ENCODE measurements at regions not wholly inside any gene's neighbourhood (a gene's known extent, or its start where the extent isn't known, plus 50 kb on each side); places are given as distances from the start of the nearest gene placed in this dataset.

GRCh38 chr2:187991389-187991788, 300.3 kb upstream of the GULP1 start (continued):
- no peak for TF ChIP-seq HNF4A (conservative IDR thresholded peaks at IDR 0.05)
- no peak for TF ChIP-seq NR2F2 (IDR thresholded peaks at IDR 0.05)
- no peak for TF ChIP-seq TAF1 (conservative IDR thresholded peaks at IDR 0.05)

DNA sequence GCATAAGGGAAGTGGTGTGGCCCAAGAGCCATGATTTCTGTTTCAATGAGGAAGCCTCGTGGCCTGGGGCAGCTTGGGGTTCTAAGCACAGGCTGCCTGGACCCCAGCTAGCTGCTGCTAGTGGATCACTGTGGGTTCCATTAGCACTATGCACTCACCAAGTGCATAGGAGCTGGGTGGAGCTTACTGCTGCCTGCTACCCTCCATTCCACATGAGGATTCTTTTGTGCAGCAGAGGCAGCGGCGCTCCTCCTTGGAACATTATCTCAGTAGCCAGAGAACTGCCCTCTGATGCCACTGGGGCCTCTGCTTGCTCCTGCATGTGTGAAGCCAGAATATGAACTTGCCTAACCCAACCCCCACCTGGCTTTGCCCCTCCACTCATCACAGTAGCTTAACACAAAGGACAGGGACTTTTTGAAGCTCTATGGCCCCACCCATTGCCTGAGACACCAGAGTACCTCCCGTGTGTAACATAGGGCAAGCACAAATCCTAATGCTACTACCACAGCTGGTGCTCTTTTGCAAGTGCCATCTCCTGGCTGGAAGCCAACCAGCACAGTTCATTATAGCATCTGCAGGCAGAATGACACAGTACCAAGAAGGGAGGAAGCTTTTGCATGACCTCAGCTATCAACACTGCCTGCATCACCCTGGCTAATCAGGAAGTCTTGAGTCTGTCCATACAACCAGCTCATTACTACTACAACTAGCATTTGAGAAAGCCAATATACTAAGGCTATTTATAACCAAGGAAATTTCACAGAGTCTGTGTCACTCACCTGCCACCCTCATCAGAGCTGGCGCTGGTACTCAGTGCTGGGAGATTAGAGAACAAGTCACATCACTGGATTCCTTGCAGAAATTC, 297.0 kb upstream of the GULP1 start:
- Histone ChIP-seq H3K27me3 (ENCODE audit: control insufficient read depth in 4 of 4, insufficient read depth in 4 of 4, low read length in 3 of 4) (no peaks in the 10 kb centered on the region), H3K27ac (ENCODE audit: low read depth in 1 of 2, low read length in 2 of 2) (no peak overlapping the region), H3K4me3 (ENCODE audit: low read depth in 1 of 3, low read length in 3 of 3) (no peak overlapping the region), H3K9me3 (ENCODE audit: control insufficient read depth in 4 of 4, low read length in 3 of 4) (no peaks in the 10 kb centered on the region), H3K4me1 (ENCODE audit: control insufficient read depth in 4 of 4, insufficient read depth in 4 of 4, low read length in 3 of 4) (no peaks in the 10 kb centered on the region), H3K9ac (ENCODE audit: low read depth in 1 of 2, low read length in 2 of 2) (no peak overlapping the region), H3K36me3 (ENCODE audit: control insufficient read depth in 4 of 4, insufficient read depth in 3 of 4, low read depth in 1 of 4, low read length in 3 of 4) (no peaks in the 10 kb centered on the region)
- DNase-seq (ENCODE audit: low spot score) = no peak
- WGBS = 72% methylated on average over 5 of the region's 5 CpGs
- no peak for TF ChIP-seq REST (IDR thresholded peaks at IDR 0.05)

GRCh38 chr2:187995556-187995955, 296.1 kb upstream of the GULP1 start:
- DNase-seq (ENCODE audit: low spot score) = no peak
- Histone ChIP-seq H3K4me3 (ENCODE audit: low read depth in 1 of 3, low read length in 3 of 3) (no peak overlapping the region), H3K27me3 (ENCODE audit: control insufficient read depth in 4 of 4, insufficient read depth in 4 of 4, low read length in 3 of 4) (no peaks in the 10 kb centered on the region), H3K4me1 (ENCODE audit: control insufficient read depth in 4 of 4, insufficient read depth in 4 of 4, low read length in 3 of 4) (no peaks in the 10 kb centered on the region), H3K9me3 (ENCODE audit: control insufficient read depth in 4 of 4, low read length in 3 of 4) (no peaks in the 10 kb centered on the region), H3K9ac (ENCODE audit: low read depth in 1 of 2, low read length in 2 of 2) (no peak overlapping the region), H3K27ac (ENCODE audit: low read depth in 1 of 2, low read length in 2 of 2) (no peak overlapping the region), H3K36me3 (ENCODE audit: control insufficient read depth in 4 of 4, insufficient read depth in 3 of 4, low read depth in 1 of 4, low read length in 3 of 4) (no peaks in the 10 kb centered on the region)
- 86% methylated on average over 6 of the region's 6 CpGs for WGBS
- TF ChIP-seq NR2F2 (IDR thresholded peaks at IDR 0.05) = no peak
- TF ChIP-seq HNF4A (conservative IDR thresholded peaks at IDR 0.05) = no peak
- TF ChIP-seq, protein P1, sequence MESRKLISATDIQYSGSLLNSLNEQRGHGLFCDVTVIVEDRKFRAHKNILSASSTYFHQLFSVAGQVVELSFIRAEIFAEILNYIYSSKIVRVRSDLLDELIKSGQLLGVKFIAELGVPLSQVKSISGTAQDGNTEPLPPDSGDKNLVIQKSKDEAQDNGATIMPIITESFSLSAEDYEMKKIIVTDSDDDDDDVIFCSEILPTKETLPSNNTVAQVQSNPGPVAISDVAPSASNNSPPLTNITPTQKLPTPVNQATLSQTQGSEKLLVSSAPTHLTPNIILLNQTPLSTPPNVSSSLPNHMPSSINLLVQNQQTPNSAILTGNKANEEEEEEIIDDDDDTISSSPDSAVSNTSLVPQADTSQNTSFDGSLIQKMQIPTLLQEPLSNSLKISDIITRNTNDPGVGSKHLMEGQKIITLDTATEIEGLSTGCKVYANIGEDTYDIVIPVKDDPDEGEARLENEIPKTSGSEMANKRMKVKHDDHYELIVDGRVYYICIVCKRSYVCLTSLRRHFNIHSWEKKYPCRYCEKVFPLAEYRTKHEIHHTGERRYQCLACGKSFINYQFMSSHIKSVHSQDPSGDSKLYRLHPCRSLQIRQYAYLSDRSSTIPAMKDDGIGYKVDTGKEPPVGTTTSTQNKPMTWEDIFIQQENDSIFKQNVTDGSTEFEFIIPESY (IDR thresholded peaks at IDR 0.05) = no peak
- no peak for TF ChIP-seq EGR1 (IDR thresholded peaks at IDR 0.05; ENCODE audit: low read depth in 2 of 2)
- no peak for TF ChIP-seq RAD21 (IDR thresholded peaks at IDR 0.05)
- TF ChIP-seq YY1 (IDR thresholded peaks at IDR 0.05) = no peak
- TF ChIP-seq FOXA1 (IDR thresholded peaks at IDR 0.05) = no peak
- no peak for TF ChIP-seq SP1 (IDR thresholded peaks at IDR 0.05)
- no peak for TF ChIP-seq JUND (IDR thresholded peaks at IDR 0.05)
- TF ChIP-seq HNF4G (IDR thresholded peaks at IDR 0.05) = no peak
- no peak for TF ChIP-seq GABPA (IDR thresholded peaks at IDR 0.05 in 1 of 2, conservative IDR thresholded peaks at IDR 0.05 in 1 of 2)
- TF ChIP-seq REST (IDR thresholded peaks at IDR 0.05) = no peak
- no peak for TF ChIP-seq ATF3 (IDR thresholded peaks at IDR 0.05)
- no peak for TF ChIP-seq FOXA2 (IDR thresholded peaks at IDR 0.05)
- TF ChIP-seq RXRA (IDR thresholded peaks at IDR 0.05) = no peak
- TF ChIP-seq MAX (IDR thresholded peaks at IDR 0.05) = no peak
- no peak for TF ChIP-seq TAF1 (conservative IDR thresholded peaks at IDR 0.05)

Data from liver (tissue), 7 donors.